Activated naive CD8-positive, alpha-beta T cell treated with anti-CD3 and anti-CD28 coated beads for 36 hours (primary cell): ENCODE measurements at regions not wholly inside any gene's neighbourhood (a gene's known extent, or its start where the extent isn't known, plus 50 kb on each side); places are given as distances from the start of the nearest gene placed in this dataset.

ENCODE experiments used
- DNase-seq: peaks from one replicate; pipeline ENCODE4 v3.0.0; 2021
- H3K27ac Mint-ChIP-seq: one replicate; pipeline ENCODE4 v1.8.0; 2022; ENCODE audit warnings: mild to moderate bottlenecking, moderate library complexity, mixed read lengths
- H3K27me3 Mint-ChIP-seq: one replicate; pipeline ENCODE4 v1.8.0; 2022; ENCODE audit warnings: mild to moderate bottlenecking, mixed read lengths
- H3K36me3 Mint-ChIP-seq: one replicate; pipeline ENCODE4 v1.8.0; 2021; ENCODE audit warnings: mild to moderate bottlenecking, mixed read lengths
- H3K4me1 Mint-ChIP-seq: one replicate; pipeline ENCODE4 v1.8.0; 2021; ENCODE audit warnings: mixed read lengths
- H3K4me3 Mint-ChIP-seq: one replicate; pipeline ENCODE4 v1.8.0; 2022; ENCODE audit warnings: mild to moderate bottlenecking, moderate library complexity, mixed read lengths
- H3K9me3 Mint-ChIP-seq: one replicate; pipeline ENCODE4 v1.8.0; 2022; ENCODE audit warnings: mixed read lengths

DNA sequence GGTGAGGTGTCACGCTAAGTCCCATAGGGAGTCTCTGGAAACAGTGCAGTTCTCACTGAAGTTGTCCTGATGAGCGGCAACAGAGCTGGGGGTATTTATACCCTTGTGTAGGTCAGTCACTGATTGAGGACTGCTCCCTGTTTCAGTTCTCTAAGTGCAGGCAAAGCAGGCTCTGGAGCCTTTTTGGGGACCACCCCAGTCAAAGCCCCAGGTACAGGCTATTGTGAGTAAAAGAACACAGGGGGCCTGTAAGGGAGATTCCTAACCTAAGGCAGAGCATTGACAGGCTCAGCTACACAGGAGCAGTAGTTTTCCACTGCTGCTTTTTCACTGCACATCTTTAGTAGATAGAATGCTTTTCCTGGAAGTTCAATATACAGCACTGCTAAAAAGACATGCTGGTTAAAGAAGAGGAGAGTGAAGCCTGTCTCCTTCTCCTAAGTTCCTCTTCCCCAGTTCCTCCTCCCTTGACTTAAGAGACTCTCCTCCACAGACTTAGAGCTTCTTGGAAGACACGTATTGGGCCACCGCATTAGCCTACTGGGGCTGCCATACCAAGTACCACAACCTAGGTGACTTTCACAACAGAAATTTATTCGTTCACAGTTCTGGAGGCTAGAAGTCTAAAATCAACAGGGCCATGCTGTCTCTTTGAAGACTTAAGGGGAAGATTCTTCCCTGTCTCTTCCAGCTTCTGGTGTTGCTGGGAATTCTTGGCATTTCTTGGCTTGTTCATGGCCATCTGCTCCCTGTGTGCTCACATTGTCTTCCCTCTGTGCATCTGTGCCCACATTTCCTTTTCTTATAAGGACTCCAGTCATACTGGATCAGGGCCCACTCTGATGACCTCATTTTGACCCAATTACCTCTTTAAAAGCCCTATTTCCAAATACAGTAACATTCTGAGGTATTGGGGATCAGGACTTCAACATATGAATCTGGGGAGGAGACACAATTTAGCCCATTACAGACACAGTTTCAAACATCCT is 221.0 kb downstream of the ESM1 start:
- H3K9me3 Mint-ChIP-seq: no peaks in the 10 kb centered on the region
- no peak overlapping the region for H3K4me3 Mint-ChIP-seq

GRCh38 chr5:54761213-54761701 is 224.1 kb downstream of the ESM1 start:
- H3K27ac Mint-ChIP-seq: no peak overlapping the region
- no peaks in the 10 kb centered on the region for H3K27me3 Mint-ChIP-seq
- H3K9me3 Mint-ChIP-seq: no peaks in the 10 kb centered on the region
- peaks cover 11% of the 10 kb centered on the region for H3K4me1 Mint-ChIP-seq
- no peak for DNase-seq
- no peaks in the 10 kb centered on the region for H3K36me3 Mint-ChIP-seq
- H3K4me3 Mint-ChIP-seq: no peak overlapping the region

More for the DNA sequence above, 221.0 kb downstream of the ESM1 start:
- Mint-ChIP-seq H3K4me1 (no peaks in the 10 kb centered on the region), H3K36me3 (no peaks in the 10 kb centered on the region), H3K27me3 (no peaks in the 10 kb centered on the region), H3K27ac (no peak overlapping the region)
- no peak for DNase-seq

GRCh38 chr5:54760182-54760935 is 225.0 kb downstream of the ESM1 start:
- DNase-seq: no peak
- Mint-ChIP-seq H3K4me1 (peaks cover 16% of the 10 kb centered on the region), H3K4me3 (no peak overlapping the region), H3K9me3 (no peaks in the 10 kb centered on the region), H3K27ac (no peak overlapping the region), H3K36me3 (no peaks in the 10 kb centered on the region), H3K27me3 (no peaks in the 10 kb centered on the region)

- H3K27me3 Mint-ChIP-seq: no peaks in the 10 kb centered on the region
- no peaks in the 10 kb centered on the region for H3K36me3 Mint-ChIP-seq
- peaks cover 16% of the 10 kb centered on the region for H3K4me1 Mint-ChIP-seq
- no peak for DNase-seq
- no peak overlapping the region for H3K27ac Mint-ChIP-seq
- no peaks in the 10 kb centered on the region for H3K9me3 Mint-ChIP-seq
- no peak overlapping the region for H3K4me3 Mint-ChIP-seq
Observed at GRCh38 chr5:54758038-54758437, 227.4 kb downstream of the ESM1 start.

GRCh38 chr5:54757541-54757940 is 227.9 kb downstream of the ESM1 start:
- Mint-ChIP-seq H3K4me1 (peaks cover 16% of the 10 kb centered on the region), H3K36me3 (no peaks in the 10 kb centered on the region)

GRCh38 chr5:54756796-54757402 is 228.5 kb downstream of the ESM1 start:
- H3K4me3 Mint-ChIP-seq: no peak overlapping the region
- DNase-seq: no peak
- H3K9me3 Mint-ChIP-seq: no peaks in the 10 kb centered on the region
- H3K4me1 Mint-ChIP-seq: peaks cover 16% of the 10 kb centered on the region
- H3K27ac Mint-ChIP-seq: no peak overlapping the region
- no peaks in the 10 kb centered on the region for H3K36me3 Mint-ChIP-seq
- H3K27me3 Mint-ChIP-seq: no peaks in the 10 kb centered on the region

More at GRCh38 chr5:54757541-54757940, 227.9 kb downstream of the ESM1 start:
- no peak for DNase-seq
- Mint-ChIP-seq H3K27me3 (no peaks in the 10 kb centered on the region), H3K9me3 (no peaks in the 10 kb centered on the region), H3K4me3 (no peak overlapping the region), H3K27ac (no peak overlapping the region)

GRCh38 chr5:54756301-54756700 is 229.1 kb downstream of the ESM1 start:
- DNase-seq: no peak
- Mint-ChIP-seq H3K9me3 (no peaks in the 10 kb centered on the region), H3K27ac (no peak overlapping the region), H3K4me3 (no peak overlapping the region), H3K27me3 (no peaks in the 10 kb centered on the region), H3K36me3 (no peaks in the 10 kb centered on the region), H3K4me1 (peaks cover 16% of the 10 kb centered on the region)

DNA sequence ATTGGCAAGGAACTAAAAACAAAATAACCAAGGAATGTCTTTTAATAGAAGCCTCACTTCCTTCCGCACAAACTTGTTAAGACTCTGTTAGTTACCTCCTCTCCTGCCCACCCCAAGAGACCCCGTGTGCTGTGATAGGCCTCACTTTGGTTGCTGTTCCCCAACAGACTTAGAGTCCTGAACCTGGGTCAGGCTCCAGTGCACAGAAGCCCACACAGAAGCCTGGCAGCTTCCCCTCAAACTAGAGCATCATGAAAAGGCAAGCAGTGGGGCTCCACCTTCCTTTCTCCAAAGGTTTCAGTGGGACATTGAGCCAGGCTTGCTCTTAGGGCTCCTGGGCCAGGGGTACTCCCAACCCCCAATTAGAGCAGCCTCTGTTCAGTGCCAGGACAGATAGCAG is 230.5 kb downstream of the ESM1 start:
- Mint-ChIP-seq H3K36me3 (no peaks in the 10 kb centered on the region), H3K27me3 (no peaks in the 10 kb centered on the region), H3K4me3 (no peak overlapping the region), H3K9me3 (no peaks in the 10 kb centered on the region), H3K27ac (no peak overlapping the region), H3K4me1 (peaks cover 16% of the 10 kb centered on the region)
- no peak for DNase-seq

DNA sequence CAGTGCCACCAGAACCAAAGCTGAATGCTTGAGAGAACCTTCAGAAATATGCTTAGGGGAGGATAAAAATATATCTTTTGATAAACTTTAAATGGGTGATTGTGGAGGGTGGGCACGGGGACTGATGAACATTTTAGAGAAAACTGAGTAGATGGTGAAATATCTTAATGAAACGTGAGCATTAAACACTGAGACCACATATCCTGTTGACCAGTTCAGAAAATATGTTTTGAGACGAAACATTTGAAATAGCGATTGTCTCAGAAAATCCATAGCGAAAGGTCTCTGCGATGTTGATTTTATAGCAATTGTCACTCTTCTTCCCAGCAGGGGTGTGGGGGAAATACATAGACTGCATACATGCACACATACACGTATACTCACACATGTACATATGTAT is 231.0 kb downstream of the ESM1 start:
- Mint-ChIP-seq H3K9me3 (no peaks in the 10 kb centered on the region), H3K4me3 (no peak overlapping the region), H3K36me3 (no peaks in the 10 kb centered on the region), H3K27ac (no peak overlapping the region), H3K27me3 (no peaks in the 10 kb centered on the region), H3K4me1 (peaks cover 16% of the 10 kb centered on the region)
- no peak for DNase-seq

- no peaks in the 10 kb centered on the region for H3K36me3 Mint-ChIP-seq
- DNase-seq: no peak
- H3K9me3 Mint-ChIP-seq: no peaks in the 10 kb centered on the region
- H3K4me1 Mint-ChIP-seq: peaks cover 16% of the 10 kb centered on the region
- no peaks in the 10 kb centered on the region for H3K27me3 Mint-ChIP-seq
- no peak overlapping the region for H3K4me3 Mint-ChIP-seq
- no peak overlapping the region for H3K27ac Mint-ChIP-seq
Observed at GRCh38 chr5:54753753-54754152, 231.6 kb downstream of the ESM1 start.

GRCh38 chr5:54753034-54753433 is 232.4 kb downstream of the ESM1 start:
- no peaks in the 10 kb centered on the region for H3K27me3 Mint-ChIP-seq
- H3K27ac Mint-ChIP-seq: no peak overlapping the region
- DNase-seq: no peak
- peaks cover 16% of the 10 kb centered on the region for H3K4me1 Mint-ChIP-seq
- no peak overlapping the region for H3K4me3 Mint-ChIP-seq
- H3K9me3 Mint-ChIP-seq: no peaks in the 10 kb centered on the region
- no peaks in the 10 kb centered on the region for H3K36me3 Mint-ChIP-seq

GRCh38 chr5:54748527-54748926 is 231.0 kb downstream of the SNX18 start:
- H3K27ac Mint-ChIP-seq: no peak overlapping the region
- no peak overlapping the region for H3K4me3 Mint-ChIP-seq
- no peaks in the 10 kb centered on the region for H3K36me3 Mint-ChIP-seq
- no peaks in the 10 kb centered on the region for H3K9me3 Mint-ChIP-seq
- DNase-seq: no peak
- H3K4me1 Mint-ChIP-seq: peaks cover 9% of the 10 kb centered on the region
- H3K27me3 Mint-ChIP-seq: no peaks in the 10 kb centered on the region

DNA sequence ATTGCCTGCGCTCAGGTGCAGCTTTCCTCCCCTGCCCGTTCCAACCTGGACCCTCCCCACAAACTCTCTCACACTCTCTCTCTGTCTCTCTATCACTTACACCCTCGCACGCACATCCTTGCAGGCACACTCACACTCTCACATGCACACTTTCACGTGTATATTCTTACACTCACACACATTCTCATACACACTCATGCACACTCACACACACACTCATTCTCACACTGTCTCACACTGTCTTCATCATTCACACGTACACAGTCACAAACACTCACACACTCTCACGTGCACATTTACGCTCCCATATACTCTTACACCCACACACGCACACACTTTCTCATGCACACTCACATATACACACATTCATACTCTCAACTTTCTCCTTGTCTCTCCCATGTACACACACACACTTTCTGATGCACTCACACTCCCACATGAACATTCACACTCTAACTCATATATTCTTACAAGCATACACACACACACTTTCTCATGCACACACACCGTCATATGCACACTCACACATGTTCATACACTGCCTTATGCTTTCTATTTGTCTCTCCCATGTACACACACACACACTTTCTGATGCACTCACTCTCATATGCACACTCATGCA is 229.3 kb downstream of the SNX18 start:
- H3K9me3 Mint-ChIP-seq: no peaks in the 10 kb centered on the region
- H3K27ac Mint-ChIP-seq: no peak overlapping the region
- no peaks in the 10 kb centered on the region for H3K27me3 Mint-ChIP-seq
- H3K4me3 Mint-ChIP-seq: no peak overlapping the region
- H3K4me1 Mint-ChIP-seq: peaks cover 9% of the 10 kb centered on the region
- no peak for DNase-seq
- H3K36me3 Mint-ChIP-seq: no peaks in the 10 kb centered on the region

- Mint-ChIP-seq H3K4me1 (peaks cover 9% of the 10 kb centered on the region), H3K36me3 (no peaks in the 10 kb centered on the region), H3K27me3 (no peaks in the 10 kb centered on the region), H3K27ac (no peak overlapping the region), H3K9me3 (no peaks in the 10 kb centered on the region), H3K4me3 (no peak overlapping the region)
- no peak for DNase-seq
Observed at GRCh38 chr5:54746346-54746745, 228.8 kb downstream of the SNX18 start.

DNA sequence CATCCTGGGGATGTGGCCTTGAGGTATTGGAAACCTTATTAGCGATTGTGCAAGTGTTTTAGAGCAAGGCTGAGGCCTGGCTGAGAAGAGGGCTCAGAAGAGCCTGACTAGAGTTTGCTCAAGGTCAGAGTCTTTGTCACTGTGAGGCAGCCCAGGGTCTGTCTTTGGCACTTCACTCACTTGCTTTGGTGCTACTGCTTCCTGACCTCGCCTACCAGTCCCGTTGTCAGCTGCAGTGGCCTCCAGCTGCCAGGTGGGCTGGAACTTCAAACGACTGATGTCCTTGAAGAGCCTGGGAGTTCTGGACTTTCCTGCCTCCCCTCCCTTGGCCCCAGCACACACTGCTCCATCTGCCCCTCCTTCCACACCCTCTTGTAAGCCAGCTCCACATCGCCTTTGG is 228.0 kb downstream of the SNX18 start:
- H3K36me3 Mint-ChIP-seq: no peaks in the 10 kb centered on the region
- H3K4me1 Mint-ChIP-seq: peaks cover 9% of the 10 kb centered on the region
- H3K4me3 Mint-ChIP-seq: no peak overlapping the region
- H3K9me3 Mint-ChIP-seq: no peaks in the 10 kb centered on the region
- DNase-seq: no peak
- no peaks in the 10 kb centered on the region for H3K27me3 Mint-ChIP-seq
- no peak overlapping the region for H3K27ac Mint-ChIP-seq
